DMS 273 treated with DMSO at 0.1 percent for 48 hours (cell line): ENCODE measurements at regions not wholly inside any gene's neighbourhood (a gene's known extent, or its start where the extent isn't known, plus 50 kb on each side); places are given as distances from the start of the nearest gene placed in this dataset.

Source experiments
- DNase-seq: peaks from one replicate; lab custom pipeline; 2025; lab: John Stamatoyannopoulos, UW

GRCh38 chr6:134739299-134740026 lies 210.4 kb downstream of the ALDH8A1 start:
- no peak for DNase-seq

DNA sequence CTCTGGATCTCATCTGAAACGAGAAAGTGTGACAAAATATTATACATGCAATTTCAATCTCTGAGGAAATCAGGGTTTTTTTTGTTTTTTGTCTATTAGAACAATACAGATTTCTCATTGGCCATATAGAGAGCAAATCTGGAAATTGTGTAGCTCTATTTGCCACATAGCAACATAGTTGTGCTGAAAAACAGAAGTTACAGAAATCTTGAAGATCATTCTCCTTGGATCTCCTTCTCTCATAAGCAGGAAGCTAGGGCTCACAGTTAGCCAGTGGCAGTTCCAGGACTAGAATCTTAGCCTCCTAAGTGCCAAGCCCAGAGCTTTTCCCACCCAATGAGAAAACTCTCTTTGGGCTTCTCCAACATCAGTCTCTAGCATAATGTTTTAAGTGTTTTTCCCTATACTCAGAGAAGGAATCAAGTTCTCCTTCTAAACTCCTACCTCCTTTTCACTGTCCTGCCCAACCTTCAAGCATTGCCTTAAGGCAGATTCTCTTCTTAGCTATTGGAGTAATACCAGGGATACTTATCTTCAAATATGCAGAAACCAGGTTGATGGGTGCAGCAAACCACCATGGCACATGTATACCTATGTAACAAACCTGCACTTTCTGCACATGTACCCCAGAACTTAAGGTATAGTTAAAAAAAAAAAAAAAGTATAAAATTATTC lies 211.6 kb downstream of the ALDH8A1 start:
- DNase-seq: no peak

DNA sequence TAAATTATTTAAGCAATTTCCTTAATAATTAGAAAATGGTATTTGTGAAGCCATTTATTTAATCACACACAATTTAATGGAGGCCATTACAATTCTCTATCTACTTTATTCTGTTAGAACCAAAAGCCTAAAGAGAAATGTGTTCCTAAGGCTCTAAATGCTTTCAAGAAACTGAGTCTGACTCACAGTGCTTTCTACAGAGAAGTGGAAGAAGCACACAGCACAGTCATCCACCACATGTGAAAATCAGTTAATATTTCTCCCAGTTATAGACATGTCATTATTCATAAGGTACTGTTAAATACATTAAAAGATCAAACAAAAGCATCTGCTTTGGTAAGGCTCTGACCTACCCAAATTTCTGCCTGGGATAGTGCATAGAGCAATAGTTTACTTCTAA lies 214.4 kb downstream of the ALDH8A1 start:
- DNase-seq: no peak

DNA sequence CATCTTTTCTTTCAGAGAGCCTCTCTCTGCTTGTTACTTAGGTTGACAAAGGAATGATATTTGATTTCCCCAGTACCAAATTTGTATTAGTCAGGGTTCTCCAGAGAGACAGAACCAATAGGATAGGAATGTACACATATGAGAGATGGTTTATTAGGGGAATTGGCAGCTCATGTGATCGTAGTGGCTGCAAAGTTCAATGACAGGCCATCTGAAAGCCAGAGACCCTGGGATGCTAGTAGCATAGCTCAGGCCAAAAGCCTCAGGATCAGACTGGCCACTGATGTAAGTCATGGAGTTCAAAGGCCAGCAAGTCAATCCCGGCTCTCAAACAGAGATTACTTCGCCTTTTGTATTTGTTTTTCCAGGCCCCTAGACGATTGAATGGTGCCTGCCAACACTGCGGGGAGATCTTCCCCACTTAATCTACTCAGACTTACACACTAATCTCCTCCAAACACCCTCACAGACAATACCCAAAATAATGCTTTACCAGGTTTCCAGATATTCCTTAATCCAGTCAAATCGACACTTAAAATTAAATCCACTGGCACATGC lies 215.5 kb downstream of the ALDH8A1 start:
- DNase-seq: no peak

DNA sequence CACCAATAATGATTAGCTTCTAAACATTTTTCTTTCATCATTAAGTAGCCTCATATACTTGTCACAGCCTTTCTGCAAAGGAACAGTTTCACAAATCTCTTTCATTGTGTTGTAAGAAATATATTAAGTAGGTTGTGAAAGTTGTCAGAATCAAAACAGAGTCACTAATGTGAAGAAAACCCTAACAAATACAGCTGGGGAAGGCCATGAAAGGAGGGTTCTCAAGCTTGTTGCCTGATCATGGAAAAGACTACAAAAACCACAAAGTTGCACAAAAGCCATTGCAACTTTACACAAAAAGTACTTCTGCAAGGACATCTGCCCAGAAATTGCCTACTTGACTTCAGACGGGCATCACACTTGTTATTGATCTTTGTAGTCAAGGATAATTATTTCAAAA lies 216.1 kb downstream of the ALDH8A1 start:
- DNase-seq: no peak

GRCh38 chr6:134732763-134733162 lies 217.1 kb downstream of the ALDH8A1 start:
- DNase-seq: no peak

DNA sequence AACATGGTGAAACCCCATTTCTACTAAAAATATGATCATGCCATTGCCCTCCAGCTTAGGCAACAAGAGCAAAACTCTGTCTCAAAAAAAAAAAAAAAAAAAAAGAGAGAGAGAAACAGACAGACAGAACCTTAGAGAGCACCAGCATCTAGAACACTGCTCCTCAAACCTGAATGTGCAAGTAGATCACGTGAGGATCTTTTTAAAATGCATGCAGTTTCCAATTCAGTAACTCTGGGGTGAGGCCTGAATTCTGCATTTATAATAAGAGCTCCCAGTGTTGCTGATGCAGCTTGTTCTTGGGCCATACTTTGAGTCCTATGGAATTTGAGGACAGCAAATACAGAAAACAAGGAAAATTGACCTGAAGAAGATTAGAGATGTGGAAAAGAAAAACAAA lies 218.3 kb downstream of the ALDH8A1 start:
- DNase-seq: no peak

- DNase-seq: no peak
Observed at GRCh38 chr6:134730013-134730412, 219.9 kb downstream of the ALDH8A1 start.

- DNase-seq: no peak
Observed at GRCh38 chr6:134729561-134729960, 220.3 kb downstream of the ALDH8A1 start.

- no peak for DNase-seq
Observed at GRCh38 chr6:134727081-134727480, 222.8 kb downstream of the ALDH8A1 start.

- DNase-seq: no peak
Observed at GRCh38 chr6:134725590-134725989, 224.3 kb downstream of the ALDH8A1 start.

GRCh38 chr6:134724771-134725340 lies 225.0 kb downstream of the ALDH8A1 start:
- no peak for DNase-seq

DNA sequence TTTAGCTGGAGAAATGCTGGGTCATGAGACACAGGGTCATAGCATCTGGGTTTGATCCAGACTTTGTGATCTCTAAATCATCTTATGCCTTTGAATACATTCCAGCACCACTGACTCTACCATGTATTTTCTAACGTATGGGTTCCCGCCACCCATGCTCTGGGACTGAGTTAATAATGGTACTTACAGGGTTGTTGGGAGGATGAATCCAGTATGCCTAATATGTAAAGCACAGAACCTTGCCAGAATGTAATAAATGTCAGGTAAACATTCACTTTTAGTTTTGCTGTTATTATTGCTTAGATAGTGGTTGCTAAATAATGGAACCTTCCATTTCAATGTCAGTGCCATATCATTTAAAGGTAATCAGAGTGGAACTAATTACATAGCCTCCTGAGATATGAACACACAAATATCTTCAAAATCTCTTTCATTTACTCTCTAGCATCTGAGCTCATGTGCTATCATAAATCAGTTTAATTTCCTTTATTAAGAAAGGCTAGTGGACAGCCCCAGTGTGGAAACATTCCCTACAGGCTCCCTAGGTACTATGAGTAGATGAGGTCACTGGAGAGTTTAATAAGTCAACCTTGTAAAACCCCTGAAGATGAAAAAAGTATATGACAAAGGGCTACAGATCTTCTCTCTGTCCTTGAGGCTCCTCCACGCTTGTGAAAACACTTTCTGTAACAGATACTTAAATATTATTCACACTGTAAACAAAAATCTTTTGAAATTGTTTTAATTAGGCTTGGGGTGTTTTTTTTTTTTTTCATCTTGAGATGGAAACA lies 226.6 kb downstream of the ALDH8A1 start:
- DNase-seq: no peak

GRCh38 chr6:134722200-134722870 lies 227.6 kb downstream of the ALDH8A1 start:
- no peak for DNase-seq

GRCh38 chr6:134721060-134721405 lies 228.9 kb downstream of the ALDH8A1 start:
- no peak for DNase-seq

DNA sequence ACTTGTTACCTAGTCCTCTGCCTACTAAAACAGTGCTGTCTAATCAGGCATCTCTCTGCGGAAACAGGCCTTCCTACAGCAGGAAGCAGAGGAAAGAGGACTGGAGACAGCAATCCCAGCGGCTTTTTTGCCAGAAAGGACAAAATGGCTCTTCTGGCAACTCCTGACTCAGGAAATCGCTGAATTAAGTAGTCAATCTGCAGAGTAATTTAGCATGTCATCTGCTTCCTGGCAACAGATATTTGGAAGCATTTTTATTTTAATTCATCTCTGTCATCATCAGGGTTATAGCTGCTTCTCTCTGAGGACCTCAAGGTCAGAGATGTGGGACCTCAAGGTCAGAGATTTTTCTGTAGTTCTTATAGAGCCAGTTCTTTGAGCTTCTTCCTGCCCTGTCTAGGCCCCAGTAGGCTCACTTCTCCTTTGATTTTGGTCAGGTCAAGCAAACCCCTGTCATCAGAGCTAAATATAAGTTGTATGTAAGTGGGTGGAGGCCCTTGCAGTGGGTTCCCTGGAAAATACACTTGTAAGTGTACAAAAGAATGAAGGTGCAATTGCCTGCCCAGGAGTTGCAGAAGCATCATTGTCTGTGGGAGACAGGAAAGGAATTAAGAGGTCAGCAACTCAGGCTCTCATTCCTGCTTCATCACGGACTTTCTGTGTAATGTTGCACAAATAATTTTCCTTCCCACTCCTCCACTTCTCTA lies 229.4 kb downstream of the ALDH8A1 start:
- DNase-seq: no peak

- DNase-seq: no peak
Observed at GRCh38 chr6:134719911-134720310, 230.0 kb downstream of the ALDH8A1 start.

- DNase-seq: no peak
Observed at GRCh38 chr6:134719286-134719685, 230.6 kb downstream of the ALDH8A1 start.

GRCh38 chr6:134714679-134715078 lies 235.2 kb downstream of the ALDH8A1 start:
- no peak for DNase-seq

DNA sequence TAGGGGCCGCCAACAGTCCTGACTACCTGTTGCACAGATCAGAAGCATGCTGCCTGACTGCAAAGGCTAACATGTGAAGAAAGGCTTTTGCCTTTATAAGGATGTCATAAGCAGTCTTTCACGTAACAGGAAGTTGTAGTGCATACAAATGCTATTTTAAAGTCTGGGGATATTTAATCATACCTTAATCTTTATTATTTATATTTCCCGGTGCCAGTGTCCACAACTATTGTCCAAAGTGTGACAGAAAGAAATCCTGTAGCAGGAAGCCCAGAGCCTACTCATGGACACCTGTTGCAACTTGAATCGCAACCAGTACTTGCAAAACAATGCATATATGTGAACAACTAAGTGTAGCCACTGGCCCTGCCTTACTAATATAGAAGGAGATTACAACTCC lies 235.8 kb downstream of the ALDH8A1 start:
- DNase-seq: no peak

- no peak for DNase-seq
Observed at GRCh38 chr6:134712311-134712710, 237.6 kb downstream of the ALDH8A1 start.
